HEK293T (cell line): ENCODE measurements at regions not wholly inside any gene's neighbourhood (a gene's known extent, or its start where the extent isn't known, plus 50 kb on each side); places are given as distances from the start of the nearest gene placed in this dataset.

Experiments used
- ARNT ChIP-seq: fragments of 450-650 bp; IDR thresholded peaks from 2 replicates; pipeline ENCODE4 v1.6.1; 2017; ENCODE audit warnings: mild to moderate bottlenecking
- BHLHE40 ChIP-seq: fragments of 450-650 bp; IDR thresholded peaks from 2 replicates; pipeline ENCODE4 v1.6.1; 2016; ENCODE audit warnings: mild to moderate bottlenecking, moderate library complexity, borderline replicate concordance
- CTBP1 ChIP-seq: fragments of 450-650 bp; IDR thresholded peaks from 2 replicates; pipeline ENCODE4 v1.6.1; 2016; ENCODE audit warnings: borderline replicate concordance
- ELF4 ChIP-seq: fragments of 450-650 bp; IDR thresholded peaks from 2 replicates; pipeline ENCODE4 v1.6.1; 2017; ENCODE audit warnings: antibody characterized with exemption
- FOXA1 ChIP-seq: fragments of 450-650 bp; IDR thresholded peaks from 2 replicates; pipeline ENCODE4 v1.6.1; 2016; ENCODE audit warnings: mild to moderate bottlenecking
- FOXM1 ChIP-seq: fragments of 450-650 bp; IDR thresholded peaks from 2 replicates; pipeline ENCODE4 v1.6.1; 2017; ENCODE audit warnings: mild to moderate bottlenecking, borderline replicate concordance
- HDGF ChIP-seq: fragments of 450-650 bp; IDR thresholded peaks from 2 replicates; pipeline ENCODE4 v1.6.1; 2017; ENCODE audit warnings: antibody characterized with exemption, borderline replicate concordance
- L3MBTL2 ChIP-seq: fragments of 450-650 bp; conservative IDR thresholded peaks from 2 replicates; pipeline ENCODE4 v1.6.1; 2016; ENCODE audit warnings: mild to moderate bottlenecking
- NFRKB ChIP-seq: fragments of 450-650 bp; IDR thresholded peaks from 2 replicates; pipeline ENCODE4 v1.6.1; 2016; ENCODE audit warnings: mild to moderate bottlenecking, moderate library complexity
- SP1 ChIP-seq: fragments of 450-650 bp; IDR thresholded peaks from 2 replicates; pipeline ENCODE4 v1.6.1; 2017
- SUZ12 ChIP-seq: fragments of 450-650 bp; IDR thresholded peaks from 2 replicates; pipeline ENCODE4 v1.6.1; 2016; ENCODE audit warnings: mild to moderate bottlenecking
- TF ChIP-seq, protein P1 (sequence below): fragments of 450-650 bp; IDR thresholded peaks from 2 replicates; pipeline ENCODE4 v1.6.1; 2016

DNA sequence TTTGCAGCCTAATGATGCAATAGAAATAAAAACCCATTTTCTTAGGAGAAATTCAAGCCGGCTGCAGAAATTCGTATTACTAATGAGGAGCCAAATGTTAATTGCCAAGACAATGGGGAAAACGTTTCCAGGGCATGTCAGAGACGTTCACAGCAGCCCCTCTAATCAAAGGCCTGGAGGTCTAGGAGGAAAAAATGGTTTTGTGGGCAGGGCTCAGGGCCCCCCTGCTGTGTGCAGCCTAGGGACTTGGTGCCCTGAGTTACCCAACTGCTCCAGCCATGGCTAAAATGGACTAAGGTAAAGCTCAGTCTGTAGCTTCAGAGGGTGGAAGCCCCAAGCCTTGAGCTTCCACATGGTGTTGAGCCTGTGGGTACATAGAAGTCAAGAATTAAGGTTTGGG lies 461.4 kb downstream of the FAT4 start:
- TF ChIP-seq HDGF (no peak), SUZ12 (no peak), FOXA1 (no peak), CTBP1 (no peak), SP1 (no peak), ELF4 (no peak), L3MBTL2 (no peak), FOXM1 (no peak), NFRKB (no peak), ARNT (no peak), BHLHE40 (no peak)
- TF ChIP-seq, protein P1, sequence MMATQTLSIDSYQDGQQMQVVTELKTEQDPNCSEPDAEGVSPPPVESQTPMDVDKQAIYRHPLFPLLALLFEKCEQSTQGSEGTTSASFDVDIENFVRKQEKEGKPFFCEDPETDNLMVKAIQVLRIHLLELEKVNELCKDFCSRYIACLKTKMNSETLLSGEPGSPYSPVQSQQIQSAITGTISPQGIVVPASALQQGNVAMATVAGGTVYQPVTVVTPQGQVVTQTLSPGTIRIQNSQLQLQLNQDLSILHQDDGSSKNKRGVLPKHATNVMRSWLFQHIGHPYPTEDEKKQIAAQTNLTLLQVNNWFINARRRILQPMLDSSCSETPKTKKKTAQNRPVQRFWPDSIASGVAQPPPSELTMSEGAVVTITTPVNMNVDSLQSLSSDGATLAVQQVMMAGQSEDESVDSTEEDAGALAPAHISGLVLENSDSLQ: no peak
